Osteoblast (primary cell): ENCODE measurements at regions not wholly inside any gene's neighbourhood (a gene's known extent, or its start where the extent isn't known, plus 50 kb on each side); places are given as distances from the start of the nearest gene placed in this dataset.
"Not testable (repeated sequence)": the region's sequence is repeated elsewhere in the genome, so short reads cannot be mapped to it uniquely, and the experiment has no call there.

Experiments
- DNase-seq: peaks from one replicate; pipeline ENCODE4 v3.0.0; 2011; ENCODE audit warnings: low spot score, mixed read lengths; ENCODE audit not compliant: insufficient read length; ENCODE audit errors: missing footprints
- H2AFZ ChIP-seq: 2 replicates; pipeline ENCODE4 v1.6.0; 2011; ENCODE audit warnings: mild to moderate bottlenecking, low read length
- H3K27ac ChIP-seq: 2 replicates; pipeline ENCODE4 v1.5.1; 2011; ENCODE audit warnings: mild to moderate bottlenecking, low read depth, low read length, moderate library complexity
- H3K27me3 ChIP-seq: 2 replicates; pipeline ENCODE4 v1.6.0; 2012; ENCODE audit warnings: mild to moderate bottlenecking, control low read depth, inconsistent platforms, low read length, moderate library complexity; ENCODE audit not compliant: insufficient read depth
- H3K36me3 ChIP-seq: 2 replicates; pipeline ENCODE4 v1.5.1; 2011; ENCODE audit warnings: mild to moderate bottlenecking, low read length, control low read depth, moderate library complexity; ENCODE audit not compliant: insufficient read depth
- H3K4me1 ChIP-seq: 2 replicates; pipeline ENCODE4 v1.5.1; 2011; ENCODE audit warnings: mild to moderate bottlenecking, low read length, control low read depth, moderate library complexity; ENCODE audit not compliant: insufficient read depth
- H3K4me2 ChIP-seq: 2 replicates; pipeline ENCODE4 v1.6.0; 2011; ENCODE audit warnings: mild to moderate bottlenecking, low read length; ENCODE audit not compliant: insufficient read depth
- H3K4me3 ChIP-seq: fragments of 200-600 bp; sonication (generic); 3 replicates; pipeline ENCODE4 v1.5.1; 2012; ENCODE audit warnings: mild to moderate bottlenecking, low read length, inconsistent platforms; ENCODE audit not compliant: insufficient read depth
- H3K79me2 ChIP-seq: 2 replicates; pipeline ENCODE4 v1.6.0; 2012; ENCODE audit warnings: mild to moderate bottlenecking, low read length, control low read depth, inconsistent platforms; ENCODE audit not compliant: insufficient read depth
- H3K9me3 ChIP-seq: 2 replicates; pipeline ENCODE4 v1.5.1; 2011; ENCODE audit warnings: low read depth, low read length, control low read depth
- H4K20me1 ChIP-seq: 2 replicates; pipeline ENCODE4 v1.6.0; 2012; ENCODE audit warnings: mild to moderate bottlenecking, low read length, control low read depth; ENCODE audit not compliant: insufficient read depth
- TF ChIP-seq, protein P1 (sequence below): IDR thresholded peaks from 2 replicates; pipeline ENCODE4 v1.5.1; 2011; ENCODE audit warnings: mild to moderate bottlenecking, low read depth, low read length, moderate library complexity; ENCODE audit errors: extremely low read depth

- Histone ChIP-seq H3K4me2 (no peak overlapping the region), H3K36me3 (no peaks in the 10 kb centered on the region), H3K4me3 (no peak overlapping the region), H3K4me1 (no peaks in the 10 kb centered on the region), H2AFZ (no peak overlapping the region), H3K9me3 (no peaks in the 10 kb centered on the region), H3K27me3 (no peaks in the 10 kb centered on the region), H3K79me2 (no peaks in the 10 kb centered on the region), H4K20me1 (no peaks in the 10 kb centered on the region), H3K27ac (no peak overlapping the region)
- TF ChIP-seq, protein P1, sequence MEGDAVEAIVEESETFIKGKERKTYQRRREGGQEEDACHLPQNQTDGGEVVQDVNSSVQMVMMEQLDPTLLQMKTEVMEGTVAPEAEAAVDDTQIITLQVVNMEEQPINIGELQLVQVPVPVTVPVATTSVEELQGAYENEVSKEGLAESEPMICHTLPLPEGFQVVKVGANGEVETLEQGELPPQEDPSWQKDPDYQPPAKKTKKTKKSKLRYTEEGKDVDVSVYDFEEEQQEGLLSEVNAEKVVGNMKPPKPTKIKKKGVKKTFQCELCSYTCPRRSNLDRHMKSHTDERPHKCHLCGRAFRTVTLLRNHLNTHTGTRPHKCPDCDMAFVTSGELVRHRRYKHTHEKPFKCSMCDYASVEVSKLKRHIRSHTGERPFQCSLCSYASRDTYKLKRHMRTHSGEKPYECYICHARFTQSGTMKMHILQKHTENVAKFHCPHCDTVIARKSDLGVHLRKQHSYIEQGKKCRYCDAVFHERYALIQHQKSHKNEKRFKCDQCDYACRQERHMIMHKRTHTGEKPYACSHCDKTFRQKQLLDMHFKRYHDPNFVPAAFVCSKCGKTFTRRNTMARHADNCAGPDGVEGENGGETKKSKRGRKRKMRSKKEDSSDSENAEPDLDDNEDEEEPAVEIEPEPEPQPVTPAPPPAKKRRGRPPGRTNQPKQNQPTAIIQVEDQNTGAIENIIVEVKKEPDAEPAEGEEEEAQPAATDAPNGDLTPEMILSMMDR: no peak
- DNase-seq: no peak
These were observed 86.3 kb upstream of the TMTC2 start for GRCh38 chr12:82600379-82600778.

DNA sequence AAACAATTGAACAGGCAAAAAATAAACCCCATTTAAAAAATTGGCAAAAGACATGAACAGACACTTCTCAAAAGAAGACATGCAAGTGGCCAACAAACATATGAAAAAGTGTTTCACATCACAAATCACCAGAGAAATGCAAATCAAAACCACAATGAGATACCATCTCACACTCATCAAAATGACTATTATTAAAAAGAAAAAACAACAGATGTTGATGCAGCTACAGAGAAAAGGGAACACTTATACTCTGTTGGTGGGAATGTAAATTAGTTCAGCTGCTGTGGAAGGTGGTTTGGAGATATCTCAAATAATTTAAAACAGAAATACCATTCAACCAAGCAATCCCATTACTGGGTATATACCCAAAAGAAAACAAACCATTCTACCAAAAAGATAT, 83.1 kb upstream of the TMTC2 start:
- not testable (repeated sequence) for H3K36me3 ChIP-seq, DNase-seq, H4K20me1 ChIP-seq, H3K4me3 ChIP-seq, H2AFZ ChIP-seq, H3K27ac ChIP-seq, H3K79me2 ChIP-seq, H3K9me3 ChIP-seq, H3K4me2 ChIP-seq, H3K27me3 ChIP-seq, H3K4me1 ChIP-seq

DNA sequence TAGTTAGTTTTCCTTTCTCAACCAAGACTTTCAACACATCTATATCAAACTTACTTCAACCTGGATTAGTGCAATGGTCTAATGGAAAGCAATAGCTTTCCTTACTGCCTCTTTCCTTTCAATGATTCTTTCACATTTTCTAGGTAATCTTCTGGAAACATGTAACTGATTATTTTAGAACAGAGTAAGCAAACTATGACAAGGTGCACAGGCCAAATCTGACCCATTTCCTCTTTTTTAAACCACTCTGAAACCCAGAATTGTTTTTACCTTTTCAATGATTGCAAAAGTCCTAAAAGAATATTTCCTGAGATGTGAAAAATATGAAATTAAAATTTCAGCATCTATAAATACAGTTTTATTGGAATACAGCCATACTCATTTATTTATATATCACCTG, 81.6 kb upstream of the TMTC2 start:
- Histone ChIP-seq H3K27me3 (no peaks in the 10 kb centered on the region), H3K79me2 (no peaks in the 10 kb centered on the region), H3K4me1 (peaks cover 3% of the 10 kb centered on the region), H3K4me3 (no peak overlapping the region), H4K20me1 (no peaks in the 10 kb centered on the region), H3K36me3 (no peaks in the 10 kb centered on the region), H3K4me2 (no peak overlapping the region), H2AFZ (no peak overlapping the region), H3K27ac (no peak overlapping the region), H3K9me3 (no peaks in the 10 kb centered on the region)
- no peak for DNase-seq
- TF ChIP-seq, protein P1: no peak

DNA sequence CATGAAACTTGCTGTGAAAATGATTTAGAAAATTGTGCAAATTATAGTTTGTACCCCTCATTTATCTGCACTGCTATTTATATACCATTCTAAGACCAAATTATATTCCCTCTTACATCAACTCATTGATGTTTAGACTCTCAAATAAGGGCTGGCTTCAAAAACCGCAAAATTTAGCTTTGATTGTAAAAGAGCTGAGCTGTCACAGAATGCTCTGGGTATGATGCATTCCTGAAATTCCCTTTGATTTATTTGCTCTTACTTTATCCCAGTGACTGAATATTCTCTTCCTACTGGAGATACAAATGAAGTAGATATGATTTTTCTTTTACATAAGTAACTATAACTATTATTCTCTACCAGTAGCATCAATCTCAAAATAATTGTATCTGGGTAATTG, 78.0 kb upstream of the TMTC2 start:
- H3K27me3 ChIP-seq: no peaks in the 10 kb centered on the region
- H3K27ac ChIP-seq: no peak overlapping the region
- no peaks in the 10 kb centered on the region for H3K79me2 ChIP-seq
- H4K20me1 ChIP-seq: no peaks in the 10 kb centered on the region
- DNase-seq: peak; percentile 68
- H3K4me2 ChIP-seq: peak overlapping the region; percentile 36
- no peak overlapping the region for H2AFZ ChIP-seq
- peaks cover 3% of the 10 kb centered on the region for H3K4me1 ChIP-seq
- no peaks in the 10 kb centered on the region for H3K9me3 ChIP-seq
- TF ChIP-seq, protein P1: no peak
- no peaks in the 10 kb centered on the region for H3K36me3 ChIP-seq
- H3K4me3 ChIP-seq: no peak overlapping the region
